Panc1 (cell line): ENCODE measurements at regions not wholly inside any gene's neighbourhood (a gene's known extent, or its start where the extent isn't known, plus 50 kb on each side); places are given as distances from the start of the nearest gene placed in this dataset.
"Not testable (repeated sequence)": the region's sequence is repeated elsewhere in the genome, so short reads cannot be mapped to it uniquely, and the experiment has no call there.

Experiments
- POLR2AphosphoS5 ChIP-seq: IDR thresholded peaks from 2 replicates; pipeline ENCODE4 v1.6.1; 2012; ENCODE audit warnings: mild to moderate bottlenecking, low read depth, low read length, moderate library complexity
- REST ChIP-seq, 2 experiments: IDR thresholded peaks; 2 replicates each; pipeline ENCODE4 v1.6.1; 2011 to 2012; ENCODE audit warnings: low read depth in 2 of 2, control low read depth in 1 of 2, low read length in 1 of 2, mild to moderate bottlenecking in 1 of 2, moderate library complexity in 1 of 2; ENCODE audit not compliant: insufficient read depth in 1 of 2
- SIN3A ChIP-seq: IDR thresholded peaks from 2 replicates; pipeline ENCODE4 v1.6.1; 2012; ENCODE audit warnings: low read depth, mild to moderate bottlenecking, low read length, moderate library complexity, borderline replicate concordance; ENCODE audit not compliant: insufficient read depth
- TCF7L2 ChIP-seq: IDR thresholded peaks from 2 replicates; pipeline ENCODE4 v1.6.1; 2011; ENCODE audit warnings: mild to moderate bottlenecking, low read depth, low read length, inconsistent platforms
- TF ChIP-seq, protein P1 (sequence below): fragments of 450-650 bp; IDR thresholded peaks from 2 replicates; pipeline ENCODE4 v1.5.1; 2017; ENCODE audit warnings: mild to moderate bottlenecking

DNA sequence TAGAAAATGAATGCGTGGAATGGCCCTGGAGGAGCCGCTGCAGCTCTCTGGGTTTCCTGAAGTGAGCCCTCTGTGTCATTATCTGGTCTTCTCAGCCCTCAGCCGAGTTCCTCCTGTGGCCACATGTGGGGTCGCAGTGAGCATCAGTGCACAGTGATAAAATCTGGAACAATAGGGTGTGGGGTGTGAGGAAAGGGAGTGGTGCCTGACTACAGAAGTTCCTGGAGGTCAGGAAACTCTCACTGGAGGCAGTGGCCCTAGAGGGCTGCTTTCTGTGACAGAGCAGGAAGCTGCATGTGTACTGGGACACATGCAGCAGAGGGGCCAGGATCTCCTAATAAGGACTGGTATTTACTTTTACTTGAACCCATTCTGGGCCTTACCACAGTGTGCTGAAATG is 1942.5 kb downstream of the FOXD4L5 start:
- TF ChIP-seq, protein P1, sequence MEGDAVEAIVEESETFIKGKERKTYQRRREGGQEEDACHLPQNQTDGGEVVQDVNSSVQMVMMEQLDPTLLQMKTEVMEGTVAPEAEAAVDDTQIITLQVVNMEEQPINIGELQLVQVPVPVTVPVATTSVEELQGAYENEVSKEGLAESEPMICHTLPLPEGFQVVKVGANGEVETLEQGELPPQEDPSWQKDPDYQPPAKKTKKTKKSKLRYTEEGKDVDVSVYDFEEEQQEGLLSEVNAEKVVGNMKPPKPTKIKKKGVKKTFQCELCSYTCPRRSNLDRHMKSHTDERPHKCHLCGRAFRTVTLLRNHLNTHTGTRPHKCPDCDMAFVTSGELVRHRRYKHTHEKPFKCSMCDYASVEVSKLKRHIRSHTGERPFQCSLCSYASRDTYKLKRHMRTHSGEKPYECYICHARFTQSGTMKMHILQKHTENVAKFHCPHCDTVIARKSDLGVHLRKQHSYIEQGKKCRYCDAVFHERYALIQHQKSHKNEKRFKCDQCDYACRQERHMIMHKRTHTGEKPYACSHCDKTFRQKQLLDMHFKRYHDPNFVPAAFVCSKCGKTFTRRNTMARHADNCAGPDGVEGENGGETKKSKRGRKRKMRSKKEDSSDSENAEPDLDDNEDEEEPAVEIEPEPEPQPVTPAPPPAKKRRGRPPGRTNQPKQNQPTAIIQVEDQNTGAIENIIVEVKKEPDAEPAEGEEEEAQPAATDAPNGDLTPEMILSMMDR: not testable (repeated sequence)
- not testable (repeated sequence) for TF ChIP-seq TCF7L2; POLR2AphosphoS5; REST (IDR thresholded peaks at IDR 0.05; ENCODE audit: insufficient read depth in 1 of 2, low read depth in 2 of 2, low read length in 1 of 2); SIN3A
